ENCODE measurements at regions not wholly inside any gene's neighbourhood (a gene's known extent, or its start where the extent isn't known, plus 50 kb on each side); places are given as distances from the start of the nearest gene placed in this dataset.

DNA sequence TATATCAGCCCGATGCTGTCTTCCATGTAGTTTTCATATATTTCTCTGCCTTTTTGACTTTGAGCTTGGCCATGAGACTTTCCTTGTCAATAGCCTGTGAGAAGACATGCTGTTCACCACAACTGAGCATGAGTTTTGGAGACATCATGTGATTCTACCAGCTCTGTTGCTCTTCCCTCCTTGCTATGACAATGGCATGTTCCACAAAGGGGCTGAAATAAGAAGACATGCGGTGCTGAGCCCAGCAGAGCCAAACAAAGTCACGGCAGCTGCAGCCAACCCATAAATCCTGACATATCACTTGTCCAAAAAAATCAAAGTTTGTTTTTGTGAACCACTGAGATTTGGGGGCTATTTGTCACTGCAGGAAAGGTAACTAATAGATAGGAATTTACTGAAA lies 343.4 kb upstream of the KITLG start:
- TF ChIP-seq GATA2 (IDR thresholded peaks at IDR 0.05; ENCODE audit: low read depth, low read length) (no peak), GATA3 (IDR thresholded peaks at IDR 0.05; ENCODE audit: low read depth, low read length) (no peak)
